NCI-H524 (cell line): ENCODE measurements at regions not wholly inside any gene's neighbourhood (a gene's known extent, or its start where the extent isn't known, plus 50 kb on each side); places are given as distances from the start of the nearest gene placed in this dataset.

ENCODE experiments used
- DNase-seq, 2 experiments: peaks; one replicate each; lab custom pipeline; 2025; lab: John Stamatoyannopoulos, UW

- DNase-seq, result no peak
These were observed 767.3 kb downstream of the C4orf33 start for GRCh38 chr4:129863206-129863605.

- DNase-seq, result no peak
These were observed 788.0 kb downstream of the C4orf33 start for GRCh38 chr4:129883996-129884395.

- DNase-seq, result no peak
These were observed 801.2 kb downstream of the C4orf33 start for GRCh38 chr4:129897111-129897510.

- DNase-seq, result peak in 1 of 2 experiments; percentile 0
These were observed 803.9 kb downstream of the C4orf33 start for GRCh38 chr4:129899849-129900248.

- no peak for DNase-seq
These were observed 804.5 kb downstream of the C4orf33 start for GRCh38 chr4:129900430-129900953.

GRCh38 chr4:129901205-129901604 lies 805.3 kb downstream of the C4orf33 start:
- DNase-seq, result no peak

GRCh38 chr4:129903861-129904260 lies 807.9 kb downstream of the C4orf33 start:
- DNase-seq, result no peak

- no peak for DNase-seq
These were observed 809.3 kb downstream of the C4orf33 start for GRCh38 chr4:129905256-129905655.

- no peak for DNase-seq
These were observed 812.2 kb downstream of the C4orf33 start for GRCh38 chr4:129908117-129908516.

GRCh38 chr4:129916991-129917390 lies 821.0 kb downstream of the C4orf33 start:
- peak in 1 of 2 experiments; percentile 48 for DNase-seq

GRCh38 chr4:129917651-129918050 lies 821.7 kb downstream of the C4orf33 start:
- no peak for DNase-seq

- peak in 1 of 2 experiments; percentile 19 for DNase-seq
These were observed 831.0 kb downstream of the C4orf33 start for GRCh38 chr4:129926936-129927335.

- peak in 1 of 2 experiments; percentile 18 for DNase-seq
These were observed 833.1 kb downstream of the C4orf33 start for GRCh38 chr4:129929052-129929451.

- DNase-seq, result no peak
These were observed 834.0 kb downstream of the C4orf33 start for GRCh38 chr4:129929984-129930383.

GRCh38 chr4:129950217-129950616 lies 854.3 kb downstream of the C4orf33 start:
- DNase-seq, result no peak

GRCh38 chr4:129966175-129966574 lies 870.2 kb downstream of the C4orf33 start:
- DNase-seq, result no peak

GRCh38 chr4:129968366-129968765 lies 872.4 kb downstream of the C4orf33 start:
- no peak for DNase-seq

- DNase-seq, result no peak
These were observed 872.8 kb downstream of the C4orf33 start for GRCh38 chr4:129968778-129969177.

GRCh38 chr4:129970801-129971200 lies 874.8 kb downstream of the C4orf33 start:
- peak; percentile 2 to 22 for DNase-seq

- no peak for DNase-seq
These were observed 875.5 kb downstream of the C4orf33 start for GRCh38 chr4:129971419-129971818.

GRCh38 chr4:129972257-129972656 lies 876.3 kb downstream of the C4orf33 start:
- DNase-seq, result no peak

GRCh38 chr4:129974730-129975129 lies 878.8 kb downstream of the C4orf33 start:
- DNase-seq, result no peak

GRCh38 chr4:129978315-129978714 lies 882.4 kb downstream of the C4orf33 start:
- DNase-seq, result no peak

- DNase-seq, result no peak
These were observed 893.0 kb downstream of the C4orf33 start for GRCh38 chr4:129988957-129989356.

GRCh38 chr4:129994715-129995114 lies 898.8 kb downstream of the C4orf33 start:
- no peak for DNase-seq
